ENCODE measurements at regions not wholly inside any gene's neighbourhood (a gene's known extent, or its start where the extent isn't known, plus 50 kb on each side); places are given as distances from the start of the nearest gene placed in this dataset.

- TF ChIP-seq CTCF (IDR thresholded peaks at IDR 0.05 in 4 of 5, conservative IDR thresholded peaks at IDR 0.05 in 1 of 5): no peak
- no peak for TF ChIP-seq POLR2A (IDR thresholded peaks at IDR 0.05)
Observed at GRCh38 chr16:85171004-85171758, 58.9 kb upstream of the CIBAR2 start.
